Ovary (tissue), 7 donors: ENCODE measurements at regions not wholly inside any gene's neighbourhood (a gene's known extent, or its start where the extent isn't known, plus 50 kb on each side); places are given as distances from the start of the nearest gene placed in this dataset. TPM values are rescaled to one million over a fixed set of nuclear protein-coding genes. Genes with fewer than 3 reads are reported as not detected.

Experiments used
- DNase-seq, 5 donors: peaks; one replicate each; pipeline ENCODE4 v3.0.0-alpha.2; 2019 to 2020
- H3K27ac ChIP-seq, 2 donors: fragments of 200-600 bp; one replicate each; pipeline versions ENCODE4 v1.5.1 to v1.8.0; 2019 to 2022
- H3K27me3 ChIP-seq: fragments of 200-600 bp; one replicate; pipeline ENCODE4 v1.8.0; 2022
- H3K36me3 ChIP-seq: fragments of 200-600 bp; sonication (generic); one replicate; pipeline ENCODE4 v1.5.1; 2019
- H3K4me1 ChIP-seq: one replicate; pipeline ENCODE4 v1.8.1; 2013; ENCODE audit warnings: mild to moderate bottlenecking, moderate library complexity; ENCODE audit not compliant: insufficient read depth
- H3K4me3 ChIP-seq: fragments of 200-600 bp; sonication (generic); one replicate; pipeline ENCODE4 v1.5.1; 2017
- H3K9me3 ChIP-seq, 2 donors: fragments of 200-600 bp in 1 of 2; sonication (generic) in 1 of 2; one replicate each; pipeline versions ENCODE4 v1.5.1 to v1.8.1; 2013 to 2019; ENCODE audit warnings: mild to moderate bottlenecking in 1 of 2, moderate library complexity in 1 of 2
- CTCF ChIP-seq, 3 donors: fragments of 450-650 bp in 2 of 3; fragments of 200-600 bp in 1 of 3; IDR thresholded peaks; one replicate each; pipeline versions ENCODE4 v1.5.1 to v1.8.0; 2016 to 2022; ENCODE audit warnings: antibody characterized with exemption in 3 of 3, mild to moderate bottlenecking in 1 of 3
- EP300 ChIP-seq: sonication (generic); formaldehyde crosslinking; IDR thresholded peaks from one replicate; pipeline ENCODE4 v1.6.1; 2017; ENCODE audit warnings: antibody characterized with exemption
- POLR2A ChIP-seq: fragments of 450-650 bp; IDR thresholded peaks from one replicate; pipeline ENCODE4 v1.6.1; 2017; ENCODE audit warnings: antibody characterized with exemption, mild to moderate bottlenecking, moderate library complexity
- WGBS, 3 donors: extraction: QIAGEN DNeasy Blood & Tissue Kit in 1 of 3; methylation state at CpG; one replicate each; pipeline versions ENCODE4 v1.1.5 to v1.1.7; 2013 to 2017; 5-methylcytosine and 5-hydroxymethylcytosine counted together
- intact Hi-C, 4 donors: fragments of 100-400 bp; cut with DNase I; formaldehyde crosslinking; loops; one replicate each; pipeline versions ENCODE4 v1.11.0 to v1.15.1; 2022 to 2023
- microRNA counts: library from miRNA; unstranded; fragments of <30 nt; microRNA quantifications from one replicate; lab custom pipeline; 2016
- microRNA-seq, 3 donors: library from miRNA; unstranded; fragments of <30 nt; microRNA quantifications; one replicate each; pipeline versions ENCODE4 to v1.2.0, GENCODE V29; 2019 to 2020
- small RNA-seq: library from RNA; depleted of rRNA; stranded (forward); fragments of <200 nt; gene quantifications from one replicate; pipeline ENCODE3, GENCODE V24; 2016
- donor health status: DM: no; HTN: no; CAD: no; lungs with moderate emphysema.
- donor health status: DM: no; HTN: no; CAD: no.
- donor health status: Bipolar disorder and iron deficiency.
- donor health status: DM: no; HTN: no; CAD: no.
- donor health status: DM: yes; HTN: yes; CAD: no.

GRCh38 chr6:99011151-99011550 lies 63.4 kb upstream of the FBXL4 start:
- no peak for TF ChIP-seq CTCF (IDR thresholded peaks at IDR 0.05)
- TF ChIP-seq EP300 = no peak
- no peak for TF ChIP-seq POLR2A
- Histone ChIP-seq H3K27me3 (no peaks in the 10 kb centered on the region), H3K9me3 (no peaks in the 10 kb centered on the region), H3K36me3 (no peaks in the 10 kb centered on the region), H3K27ac (no peak overlapping the region), H3K4me1 (no peaks in the 10 kb centered on the region), H3K4me3 (no peak overlapping the region)
- intact Hi-C loops = loop anchor here in 1 of 4 donors (5.0 kb wide), 1 partner anchor 221 kb away; no protein-coding TSS in a partner anchor
- DNase-seq = no peak

GRCh38 chr6:99002831-99003230 lies 55.1 kb upstream of the FBXL4 start:
- TF ChIP-seq CTCF (IDR thresholded peaks at IDR 0.05) (no peak), POLR2A (no peak), EP300 (no peak)
- Histone ChIP-seq H3K4me1 (no peaks in the 10 kb centered on the region), H3K36me3 (no peaks in the 10 kb centered on the region), H3K9me3 (no peaks in the 10 kb centered on the region), H3K27ac (no peak overlapping the region), H3K27me3 (no peaks in the 10 kb centered on the region), H3K4me3 (no peak overlapping the region)
- no peak for DNase-seq
- WGBS, 3 donors = 0 to 11% (median 6%) methylated on average over 1 of the region's 1 CpG
- intact Hi-C loops = no loop called here

GRCh38 chr6:98998103-98998502 lies 50.4 kb upstream of the FBXL4 start:
- DNase-seq = no peak
- no peak overlapping the region for H3K4me3 ChIP-seq
- no peaks in the 10 kb centered on the region for H3K36me3 ChIP-seq
- no peak for TF ChIP-seq CTCF (IDR thresholded peaks at IDR 0.05)
- TF ChIP-seq POLR2A = no peak
- TF ChIP-seq EP300 = no peak
- intact Hi-C loops = no loop called here
- no peak overlapping the region for H3K27ac ChIP-seq
- 45 to 66% (median 46%) methylated on average over 5 of the region's 5 CpGs for WGBS, 3 donors
- no peaks in the 10 kb centered on the region for H3K27me3 ChIP-seq
- H3K9me3 ChIP-seq = no peaks in the 10 kb centered on the region
- no peaks in the 10 kb centered on the region for H3K4me1 ChIP-seq

MicroRNAs encoded in the stretch of these regions (microRNA counts, 767-probe panel; counts per million panel counts)
- microRNA hsa-miR-548ai (lab: Ali Mortazavi, UCI) = 2,362 counts per million, percentile 82 among the panel's probes with 10 or more counts

Small RNA genes lying in the stretch of these regions (microRNA-seq; reads per million reads assigned to microRNA genes)
- 0 reads per million in 3 donors for gene MIR548AI

Small RNA genes lying in the stretch of these regions (small RNA-seq; reads per million reads assigned to genes)
- gene MIR548AI = not detected
